GM19240 (cell line): ENCODE measurements at regions not wholly inside any gene's neighbourhood (a gene's known extent, or its start where the extent isn't known, plus 50 kb on each side); places are given as distances from the start of the nearest gene placed in this dataset.

Experiments
- DNase-seq: peaks from one replicate; pipeline ENCODE4 v3.0.0; 2011; ENCODE audit warnings: low spot score; ENCODE audit not compliant: insufficient read length

DNA sequence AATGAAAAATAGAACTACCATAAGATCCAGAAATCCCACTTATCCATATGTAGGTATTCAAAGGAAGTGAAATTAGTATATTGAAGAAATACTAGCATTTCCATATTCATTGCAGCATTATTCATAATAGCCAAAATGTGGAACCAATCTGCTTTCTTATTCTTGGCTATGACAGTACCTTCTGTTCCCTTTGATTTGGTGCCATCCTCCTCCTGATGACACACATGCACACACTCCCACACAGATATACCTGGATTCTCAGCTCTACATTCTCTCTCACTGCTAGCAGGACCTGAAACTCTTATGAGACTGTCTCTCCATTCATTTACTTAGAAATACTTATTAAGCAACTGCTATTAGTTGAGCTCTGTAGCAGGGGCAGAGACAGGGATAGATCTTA, 582.6 kb upstream of the TENM4 start:
- no peak for DNase-seq

DNA sequence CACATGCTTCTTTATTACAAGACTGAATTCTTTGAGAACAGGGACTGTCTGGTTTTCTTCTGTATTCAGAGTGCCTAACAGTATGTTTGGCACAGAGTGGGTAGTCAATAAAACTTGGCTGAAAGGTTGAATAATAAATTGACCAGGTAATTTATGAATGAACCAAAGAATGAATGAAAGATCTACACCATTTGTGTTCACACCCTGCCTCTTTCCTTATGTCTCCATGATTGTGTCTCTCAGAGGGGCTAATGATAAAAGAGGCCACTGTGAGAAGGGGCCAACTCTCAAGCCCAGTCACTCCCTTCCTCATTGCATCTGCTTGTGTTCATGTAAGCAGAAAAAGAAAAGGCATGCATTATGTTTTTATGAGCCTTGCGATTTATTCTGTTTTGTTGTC, 569.7 kb upstream of the TENM4 start:
- no peak for DNase-seq

DNA sequence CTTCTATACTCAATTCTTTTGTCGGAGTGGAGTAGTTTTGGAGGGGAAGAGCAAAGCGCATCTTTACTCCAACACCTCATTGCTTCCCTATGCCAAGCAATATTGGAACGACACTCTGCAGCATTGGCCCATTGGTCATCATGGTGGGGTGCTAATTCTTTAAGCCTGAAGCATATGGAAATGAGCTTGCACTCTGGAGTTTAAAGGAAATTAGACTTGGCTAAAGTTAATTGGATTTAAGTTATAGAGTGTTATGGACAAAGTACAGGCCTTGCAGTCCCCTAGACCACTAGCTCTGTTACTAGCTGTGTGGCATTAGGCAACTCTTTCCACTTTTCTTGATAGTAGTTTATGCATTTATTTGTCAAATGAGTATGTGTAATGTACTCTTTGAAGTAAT, 568.3 kb upstream of the TENM4 start:
- DNase-seq: no peak

DNA sequence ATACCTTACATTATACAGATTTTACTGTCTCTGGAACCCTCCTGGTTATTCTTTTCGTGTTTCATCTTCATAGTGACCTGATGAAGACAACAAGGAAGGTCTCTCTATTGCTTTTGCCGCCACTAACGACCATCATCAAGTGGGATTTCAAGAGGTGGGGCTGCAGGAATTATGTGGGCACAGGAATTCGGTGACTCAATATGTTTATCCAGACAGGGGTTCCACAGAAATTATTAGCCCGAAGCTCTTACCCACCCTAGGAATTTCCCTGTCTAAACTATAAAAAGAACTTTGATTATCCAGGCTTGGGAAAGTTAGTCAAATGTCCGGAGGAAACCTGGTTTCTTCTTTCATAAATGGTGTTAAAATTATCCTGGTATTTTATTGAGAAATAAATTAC, 566.8 kb upstream of the TENM4 start:
- no peak for DNase-seq

DNA sequence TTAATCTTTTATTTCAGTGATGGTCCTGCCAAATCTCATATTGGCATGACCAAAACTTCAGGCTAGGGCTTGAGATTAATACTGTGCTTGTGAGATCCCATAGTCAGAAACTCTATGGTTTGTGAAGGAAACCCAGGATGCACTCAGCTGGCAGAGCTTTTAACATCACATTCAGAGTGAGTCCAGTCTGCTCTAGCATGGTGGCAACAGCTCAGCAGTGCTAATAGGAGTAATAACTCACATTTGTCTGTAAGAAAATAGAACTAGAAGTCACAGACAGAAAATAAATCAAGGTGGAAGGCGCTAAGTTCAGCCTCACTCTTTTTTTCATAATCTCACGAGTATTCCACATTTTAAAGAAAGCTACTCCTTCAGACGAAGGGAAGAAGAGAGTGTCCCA, 549.3 kb upstream of the TENM4 start:
- no peak for DNase-seq

DNA sequence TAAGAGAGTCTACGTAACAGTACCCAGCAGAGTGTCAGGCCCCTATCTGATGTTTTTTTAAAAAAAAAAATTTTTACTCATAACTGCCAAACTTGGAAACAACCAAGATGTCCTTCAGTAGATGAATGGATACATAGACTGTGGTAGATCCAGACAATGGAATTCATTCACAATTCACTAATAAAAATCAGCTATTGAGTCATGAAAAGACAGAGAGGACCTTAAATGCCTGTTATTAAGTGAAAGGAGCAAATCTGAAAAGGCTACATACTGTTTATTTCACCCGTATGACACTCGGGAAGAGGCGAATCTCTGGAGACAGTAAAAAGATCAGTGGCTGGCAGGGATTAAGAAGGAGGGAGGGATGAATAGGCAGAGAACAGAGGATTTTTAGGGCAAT, 541.4 kb upstream of the TENM4 start:
- no peak for DNase-seq

DNA sequence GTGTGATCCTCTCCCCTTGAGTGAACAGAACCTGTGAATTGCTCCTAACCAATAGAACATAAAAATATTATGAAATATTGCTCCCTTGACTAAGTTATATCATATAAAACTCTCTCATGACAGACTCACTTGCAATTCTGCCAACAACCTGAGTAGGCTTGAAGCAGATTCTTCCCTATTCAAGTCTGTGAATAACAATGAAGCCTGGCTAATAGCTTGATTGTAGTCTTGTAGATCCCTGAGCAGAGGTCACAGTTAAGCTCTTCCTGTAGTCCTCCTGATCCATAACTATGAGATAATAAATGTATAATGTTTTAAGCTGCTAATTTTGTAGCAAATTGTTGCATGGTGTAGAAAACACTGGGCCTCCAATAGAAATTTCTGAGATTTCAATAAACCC, 540.1 kb upstream of the TENM4 start:
- DNase-seq: no peak

DNA sequence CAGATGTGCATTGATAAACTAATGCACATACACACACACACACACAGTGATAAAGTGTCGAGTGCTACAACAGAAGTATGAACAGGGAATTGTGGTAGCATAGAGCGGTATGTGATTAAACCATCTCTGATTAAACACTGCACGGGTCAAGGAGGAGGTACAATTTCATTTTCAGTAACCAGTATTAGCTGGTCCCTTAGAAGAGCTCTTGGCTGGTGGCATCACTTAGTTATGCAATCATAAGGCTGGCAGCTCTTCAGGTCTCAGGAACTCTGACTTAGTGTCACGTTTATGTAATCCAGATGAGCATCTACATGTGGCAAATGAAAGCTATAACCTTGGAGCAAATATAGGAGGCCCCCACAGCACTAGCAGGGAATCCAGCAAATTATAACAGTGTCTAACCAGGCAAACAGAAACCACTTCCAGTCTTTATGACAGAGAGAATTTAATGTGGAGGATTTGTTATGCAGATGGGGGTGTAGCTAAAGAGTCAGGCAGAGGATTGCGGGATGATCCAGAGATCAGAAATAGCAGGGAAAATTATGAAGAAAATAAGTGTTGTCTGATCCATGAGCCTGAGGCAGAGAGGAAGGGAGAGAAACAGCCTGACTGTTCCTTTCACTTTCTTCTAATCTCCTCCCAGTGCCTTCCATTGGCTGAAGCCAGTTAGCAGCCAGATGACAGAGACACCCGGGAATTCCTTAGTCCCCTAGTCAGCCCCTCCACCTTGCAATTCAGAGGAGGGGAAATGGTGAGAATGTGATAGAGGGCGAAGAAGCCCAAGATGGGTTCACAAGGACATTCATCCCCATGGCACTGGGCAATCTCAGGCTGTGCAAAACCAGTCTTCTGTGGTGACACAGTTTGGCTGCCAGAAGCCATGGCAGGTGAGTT, 533.1 kb upstream of the TENM4 start:
- DNase-seq: no peak

DNA sequence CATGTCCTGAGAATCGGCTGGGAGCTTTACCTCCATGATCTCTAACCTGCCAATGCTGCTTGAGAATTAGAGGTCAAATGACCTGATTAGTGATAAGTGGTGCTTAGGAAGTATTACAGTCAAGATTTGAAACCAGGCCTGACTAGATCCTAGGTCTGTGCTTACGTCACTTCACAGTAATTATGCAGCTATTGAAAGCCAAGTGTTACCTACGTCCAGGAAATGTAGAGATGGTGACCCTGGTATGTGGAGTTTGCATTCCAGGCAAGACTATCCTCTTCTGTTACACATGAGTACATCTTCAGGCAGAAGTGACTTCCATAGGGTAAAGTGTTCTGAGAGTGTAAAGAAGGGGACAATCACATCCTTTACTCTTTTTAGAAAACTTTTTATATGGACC, 530.4 kb upstream of the TENM4 start:
- no peak for DNase-seq

DNA sequence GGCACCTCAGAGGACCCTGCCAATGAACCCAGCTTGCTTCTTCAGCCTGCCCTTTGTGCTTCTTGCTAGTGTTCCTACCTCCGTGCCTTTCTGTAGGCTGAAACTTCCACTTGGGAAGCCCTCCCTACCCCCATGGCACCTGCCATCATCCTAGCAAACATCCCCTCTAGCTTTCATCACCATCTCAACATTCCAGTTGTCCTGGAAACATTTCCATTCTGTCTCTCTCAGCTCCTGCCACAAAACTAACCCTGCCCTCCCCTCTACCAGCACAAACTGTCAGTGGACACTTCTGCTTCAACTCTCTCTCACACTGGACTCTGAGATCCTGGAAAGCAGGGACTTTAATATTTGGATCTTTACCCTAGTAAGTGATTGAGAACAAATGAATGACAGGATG, 525.8 kb upstream of the TENM4 start:
- no peak for DNase-seq

DNA sequence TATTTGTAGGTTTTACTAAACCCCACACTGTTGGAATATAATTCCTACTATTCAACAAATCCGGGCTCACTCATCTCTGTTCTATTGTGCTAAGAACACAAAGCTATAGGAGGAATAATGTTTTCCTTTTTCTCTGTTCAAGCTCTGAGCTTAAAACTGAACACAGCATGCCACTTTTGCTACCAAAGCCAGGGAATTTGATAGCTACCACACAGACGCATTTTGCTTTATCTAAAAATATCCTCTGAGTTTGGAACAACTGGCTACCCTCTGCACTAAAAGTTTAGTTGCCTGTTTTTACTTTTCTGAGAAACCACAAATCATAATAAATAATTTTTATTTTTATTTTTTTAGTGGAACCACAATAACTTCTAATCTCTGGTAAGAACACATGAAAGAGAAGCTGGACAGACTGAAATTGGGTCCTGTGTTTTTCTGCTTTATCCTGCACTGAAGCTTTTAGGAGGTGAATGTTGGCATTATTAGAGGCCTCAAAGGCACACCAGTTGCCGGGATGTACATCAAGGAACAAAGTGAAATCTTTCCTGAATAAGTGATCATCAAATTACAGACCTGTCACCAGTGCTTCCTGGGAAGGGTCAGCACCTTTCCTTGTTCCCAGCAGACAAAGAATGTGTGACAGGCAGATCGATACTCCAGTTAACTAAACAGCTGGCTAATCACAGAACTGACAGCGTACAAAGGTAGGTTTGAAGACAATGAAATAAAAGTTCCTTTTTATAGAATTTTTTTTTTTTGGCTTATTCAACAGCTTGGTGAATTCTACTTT, 523.2 kb upstream of the TENM4 start:
- no peak for DNase-seq

DNA sequence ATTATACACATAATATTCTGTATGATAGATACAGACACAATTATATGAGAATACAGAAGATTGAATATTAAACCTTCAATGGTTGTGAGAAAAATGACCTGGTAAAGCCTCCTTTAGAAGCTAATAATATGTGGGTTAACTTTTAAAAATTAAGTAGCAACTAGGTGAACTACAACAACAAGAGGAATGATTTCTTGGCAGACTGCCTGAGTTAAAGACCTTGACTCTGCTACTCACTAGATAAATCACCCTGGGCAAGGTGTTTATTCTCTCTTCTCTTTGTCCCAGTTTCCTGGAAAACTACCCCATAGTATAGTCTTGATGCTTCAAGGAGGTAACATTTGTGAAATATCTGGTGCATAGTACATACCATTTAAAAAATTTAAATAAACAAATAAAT, 519.6 kb upstream of the TENM4 start:
- DNase-seq: no peak

DNA sequence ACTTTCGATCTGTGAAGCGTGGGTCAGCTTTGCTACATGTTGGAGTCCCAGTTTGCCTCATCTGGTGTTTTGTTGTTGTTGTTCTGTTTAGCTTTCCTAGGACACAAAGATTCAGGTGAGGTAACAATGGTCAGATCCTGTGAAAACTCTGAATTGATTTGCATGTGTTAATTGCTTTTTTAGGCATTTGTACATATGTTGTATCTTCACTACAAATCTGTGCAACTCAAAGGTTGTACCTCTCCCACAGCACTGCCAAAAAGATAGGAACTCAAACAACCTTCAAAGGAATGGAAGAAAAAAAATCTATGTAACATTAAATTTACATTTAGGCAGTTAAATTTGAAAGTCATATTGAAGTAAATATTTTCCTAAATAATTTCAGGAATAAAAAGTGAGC, 518.5 kb upstream of the TENM4 start:
- DNase-seq: no peak

DNA sequence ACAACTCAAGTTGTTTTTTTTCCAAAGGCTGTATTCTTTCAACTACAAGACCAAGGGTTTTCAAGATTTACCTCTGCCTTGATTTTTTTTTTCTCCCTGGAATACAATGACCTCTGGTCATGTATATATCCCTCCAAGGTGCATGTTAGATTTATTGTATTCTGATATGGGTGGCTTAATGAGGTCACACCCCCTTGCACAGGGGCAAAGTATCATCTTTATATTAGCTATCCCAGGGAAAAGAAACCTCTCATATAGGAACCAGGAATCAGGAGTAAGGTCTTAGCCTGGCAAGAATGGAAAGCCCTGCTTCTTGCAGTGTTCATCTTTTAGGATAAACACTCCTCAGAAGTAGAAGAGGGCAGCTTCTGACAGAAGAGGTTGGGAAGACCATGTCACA, 516.9 kb upstream of the TENM4 start:
- no peak for DNase-seq

DNA sequence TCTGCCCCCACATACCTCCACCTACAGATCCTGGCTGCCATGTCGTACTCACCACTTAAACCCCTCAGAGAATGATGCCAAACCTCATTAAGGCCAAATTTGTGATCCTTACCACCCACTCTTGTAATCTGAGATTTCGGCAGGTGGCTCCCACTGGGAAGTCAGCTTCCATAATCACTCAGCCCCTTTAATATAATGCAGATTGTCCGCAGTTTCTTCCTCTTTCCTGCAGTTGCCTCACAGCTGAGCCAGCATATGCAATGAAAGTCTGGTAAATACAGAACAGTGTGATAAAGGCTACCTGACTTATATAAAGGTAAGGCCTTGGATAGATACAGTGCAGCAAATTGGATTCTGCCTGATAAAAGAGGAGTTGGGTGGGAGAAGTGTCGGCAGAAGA, 515.2 kb upstream of the TENM4 start:
- DNase-seq: no peak

DNA sequence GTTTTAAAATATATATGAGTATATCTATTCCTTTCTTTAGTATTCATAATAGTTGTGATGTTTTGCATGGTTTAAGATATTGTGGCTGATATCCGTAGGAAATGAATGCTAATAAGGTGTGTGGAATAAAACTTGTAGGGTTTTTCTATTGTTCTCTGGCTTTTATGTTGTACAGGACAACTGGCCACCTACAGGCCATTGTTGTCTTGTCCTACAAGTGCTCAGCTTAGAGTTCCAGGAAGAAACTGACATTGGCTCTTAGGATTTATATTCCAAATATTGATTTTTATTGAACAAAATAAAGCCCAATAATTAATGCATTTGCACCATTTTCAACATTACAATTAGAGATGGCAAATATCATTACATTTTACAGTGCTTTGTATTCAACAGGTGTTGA, 512.8 kb upstream of the TENM4 start:
- no peak for DNase-seq

DNA sequence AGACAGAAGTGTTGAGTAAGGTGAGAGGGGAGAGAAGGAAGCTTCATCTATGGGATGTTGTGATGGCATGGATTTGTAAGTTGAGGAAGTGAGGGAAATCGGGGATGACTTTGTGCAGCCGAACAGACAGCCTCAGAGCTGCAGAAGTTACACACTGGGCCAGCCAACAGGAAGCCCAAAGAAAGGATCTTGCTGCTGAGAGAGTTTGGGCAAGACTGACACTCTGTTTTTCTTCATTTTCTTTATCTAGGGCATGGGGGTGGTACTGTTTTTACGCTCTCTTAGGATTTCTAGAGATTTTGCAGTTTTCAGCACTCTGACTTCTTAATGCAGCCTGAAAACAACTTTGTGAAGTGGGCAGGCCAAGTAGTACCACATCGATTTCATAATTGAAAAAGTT, 509.9 kb upstream of the TENM4 start:
- no peak for DNase-seq

DNA sequence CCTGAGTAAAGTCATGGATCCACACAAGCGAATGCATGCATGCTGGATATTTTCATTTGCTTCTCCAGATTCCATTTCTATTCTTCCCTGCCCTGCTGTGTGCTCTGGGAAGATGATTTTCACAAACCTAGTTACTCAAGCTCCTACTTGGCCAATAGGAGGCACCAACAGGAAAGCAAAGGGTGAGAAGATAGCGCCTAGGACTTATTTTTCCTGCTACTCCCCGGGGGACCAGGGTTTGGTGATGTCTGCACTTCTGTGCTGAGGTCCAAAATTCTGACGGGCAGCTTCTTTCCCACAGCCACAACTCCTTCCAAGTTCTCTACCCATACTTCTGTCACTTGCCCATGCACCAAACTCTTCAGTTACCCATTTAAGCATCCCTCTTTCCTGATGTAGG, 509.3 kb upstream of the TENM4 start:
- DNase-seq: no peak

DNA sequence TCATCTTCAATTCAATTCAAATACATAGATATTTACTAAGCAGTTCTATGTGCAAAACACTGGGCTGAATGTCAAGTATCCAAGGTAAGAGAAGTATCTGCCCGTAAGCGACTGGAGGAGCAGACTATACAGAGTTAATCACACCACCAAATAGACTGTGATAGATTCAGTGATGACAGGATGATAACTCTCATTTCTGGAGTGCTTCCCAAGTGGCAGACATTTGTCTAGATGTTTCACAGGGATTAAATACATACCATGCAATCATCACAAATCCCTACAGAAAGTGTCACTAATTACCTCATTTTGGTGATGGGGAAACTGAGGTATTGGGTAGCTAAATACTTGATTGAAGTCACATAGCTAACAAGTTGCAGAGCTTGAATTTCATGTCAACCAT, 508.7 kb upstream of the TENM4 start:
- DNase-seq: no peak

DNA sequence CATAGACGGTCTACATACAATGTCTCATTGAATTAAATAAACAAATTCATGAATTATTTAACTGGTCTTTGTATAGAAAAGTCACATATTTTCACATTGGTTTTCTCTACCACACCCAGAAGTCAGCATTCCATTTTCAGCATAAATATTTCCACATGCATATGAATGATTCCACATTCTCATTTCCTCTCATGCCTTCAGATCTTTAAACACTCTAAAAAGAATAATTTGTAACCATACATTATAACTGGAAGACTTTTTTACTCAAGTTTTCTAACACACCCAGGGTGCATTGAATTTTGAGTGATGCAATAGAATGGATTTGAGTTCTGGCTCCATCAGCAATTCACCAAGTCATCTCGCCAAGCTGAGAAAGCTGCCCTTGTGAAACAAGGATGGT, 501.8 kb upstream of the TENM4 start:
- no peak for DNase-seq

DNA sequence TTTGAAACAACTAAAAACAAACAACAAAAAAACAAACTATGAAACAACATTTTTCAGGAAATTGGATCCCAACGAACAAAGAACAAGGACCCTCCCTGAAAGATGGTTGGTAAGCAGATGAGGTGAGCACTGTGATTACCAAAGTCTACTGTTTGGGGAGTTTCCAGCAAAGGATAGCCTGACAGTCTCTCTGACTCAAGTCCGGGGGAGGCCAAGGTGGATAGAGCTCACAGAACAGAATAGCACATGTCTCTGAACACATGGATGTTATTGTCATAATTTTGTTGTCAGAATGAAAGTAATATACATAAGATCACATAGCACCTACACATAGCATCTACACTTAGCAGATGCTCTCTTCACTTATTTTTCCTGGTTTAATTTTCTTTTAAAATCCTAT, 501.3 kb upstream of the TENM4 start:
- no peak for DNase-seq

DNA sequence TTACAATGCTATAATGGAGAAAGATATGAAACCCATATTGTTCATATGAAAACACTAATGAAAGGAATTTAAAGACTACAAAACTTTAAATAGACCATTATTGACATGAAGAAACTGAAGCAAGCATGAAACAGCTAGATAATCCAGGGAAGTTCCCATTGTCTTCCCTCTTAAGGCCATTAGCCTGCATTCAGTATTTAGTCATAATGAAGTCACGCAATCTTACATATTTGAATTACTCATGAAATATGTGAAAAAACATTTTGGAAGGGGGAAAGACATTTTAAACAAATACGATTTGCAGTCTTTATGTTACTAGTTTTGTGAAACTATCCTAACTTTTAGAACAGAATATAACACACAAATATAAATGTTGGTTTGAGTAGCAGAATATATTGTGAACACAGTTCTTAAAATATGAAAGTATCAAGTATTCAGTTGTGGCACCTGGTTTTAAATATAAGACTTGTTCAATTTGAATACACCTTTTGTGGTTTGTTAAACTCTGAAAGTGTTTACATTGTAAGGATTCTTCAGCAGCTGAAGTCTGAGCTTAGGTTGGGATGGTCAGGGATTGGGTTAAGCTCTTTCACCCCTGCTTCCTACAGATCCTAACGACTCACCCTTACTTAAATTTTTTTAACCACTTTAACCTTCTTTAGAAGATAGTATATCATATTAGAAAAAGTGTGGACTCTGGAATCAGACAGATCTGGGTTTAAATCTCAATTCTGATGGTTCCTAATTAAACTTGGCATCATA, 500.3 kb upstream of the TENM4 start:
- DNase-seq: no peak
